ENCODE measurements at regions not wholly inside any gene's neighbourhood (a gene's known extent, or its start where the extent isn't known, plus 50 kb on each side); places are given as distances from the start of the nearest gene placed in this dataset.
A peak's percentile ranks its signal among the peaks of the same experiment; 100 is the strongest.

GRCh38 chr12:127158385-127159061 lies 1108.4 kb upstream of the TMEM132C start:
- H3K27ac ChIP-seq, result no peak overlapping the region
- in situ Hi-C loops (cut with HindIII; ENCODE audit: low pct_ligation_motif_present, low sequenced_read_pairs), result no loop called here
- H3K4me3 ChIP-seq (ENCODE audit: low read depth, low read length), result no peak overlapping the region
- H3K36me3 ChIP-seq (replicated peaks), result no peaks in the 10 kb centered on the region
- DNase-seq, result no peak
- TF ChIP-seq, protein P1, sequence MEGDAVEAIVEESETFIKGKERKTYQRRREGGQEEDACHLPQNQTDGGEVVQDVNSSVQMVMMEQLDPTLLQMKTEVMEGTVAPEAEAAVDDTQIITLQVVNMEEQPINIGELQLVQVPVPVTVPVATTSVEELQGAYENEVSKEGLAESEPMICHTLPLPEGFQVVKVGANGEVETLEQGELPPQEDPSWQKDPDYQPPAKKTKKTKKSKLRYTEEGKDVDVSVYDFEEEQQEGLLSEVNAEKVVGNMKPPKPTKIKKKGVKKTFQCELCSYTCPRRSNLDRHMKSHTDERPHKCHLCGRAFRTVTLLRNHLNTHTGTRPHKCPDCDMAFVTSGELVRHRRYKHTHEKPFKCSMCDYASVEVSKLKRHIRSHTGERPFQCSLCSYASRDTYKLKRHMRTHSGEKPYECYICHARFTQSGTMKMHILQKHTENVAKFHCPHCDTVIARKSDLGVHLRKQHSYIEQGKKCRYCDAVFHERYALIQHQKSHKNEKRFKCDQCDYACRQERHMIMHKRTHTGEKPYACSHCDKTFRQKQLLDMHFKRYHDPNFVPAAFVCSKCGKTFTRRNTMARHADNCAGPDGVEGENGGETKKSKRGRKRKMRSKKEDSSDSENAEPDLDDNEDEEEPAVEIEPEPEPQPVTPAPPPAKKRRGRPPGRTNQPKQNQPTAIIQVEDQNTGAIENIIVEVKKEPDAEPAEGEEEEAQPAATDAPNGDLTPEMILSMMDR (IDR thresholded peaks at IDR 0.05; ENCODE audit: low read depth, low read length, missing control alignments), result no peak
- no peaks in the 10 kb centered on the region for H3K27me3 ChIP-seq (replicated peaks)

GRCh38 chr12:127161466-127161865 lies 1105.5 kb upstream of the TMEM132C start:
- DNase-seq, result no peak
- H3K27me3 ChIP-seq (replicated peaks), result no peaks in the 10 kb centered on the region
- no peak overlapping the region for H3K27ac ChIP-seq
- TF ChIP-seq, protein P1 (IDR thresholded peaks at IDR 0.05; ENCODE audit: low read depth, low read length, missing control alignments), result no peak
- in situ Hi-C loops (cut with HindIII; ENCODE audit: low pct_ligation_motif_present, low sequenced_read_pairs), result no loop called here
- no peaks in the 10 kb centered on the region for H3K36me3 ChIP-seq (replicated peaks)
- H3K4me3 ChIP-seq (ENCODE audit: low read depth, low read length), result no peak overlapping the region

DNA sequence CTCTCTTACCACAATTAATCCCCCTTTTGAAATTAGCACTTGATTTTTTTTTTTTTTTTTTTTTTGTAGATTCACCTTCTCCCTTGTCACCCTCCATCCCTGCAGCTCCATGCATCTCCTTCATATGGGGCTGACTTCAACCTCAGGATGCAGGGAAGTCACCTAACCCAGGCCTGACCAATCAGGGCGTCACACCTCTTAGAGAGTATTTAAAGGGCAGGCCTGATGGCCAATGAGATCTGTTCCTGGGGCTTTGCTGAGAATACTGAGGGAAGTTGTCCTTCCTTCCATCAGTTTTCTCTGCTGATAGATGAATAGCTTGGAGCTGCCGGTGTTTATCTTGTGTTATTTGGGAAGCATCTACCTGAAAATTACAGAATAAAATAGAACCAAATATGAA lies 1104.7 kb upstream of the TMEM132C start:
- TF ChIP-seq, protein P1 (IDR thresholded peaks at IDR 0.05; ENCODE audit: low read depth, low read length, missing control alignments), result no peak
- no peak overlapping the region for H3K4me3 ChIP-seq (ENCODE audit: low read depth, low read length)
- H3K27me3 ChIP-seq (replicated peaks), result no peaks in the 10 kb centered on the region
- H3K27ac ChIP-seq, result no peak overlapping the region
- no peaks in the 10 kb centered on the region for H3K36me3 ChIP-seq (replicated peaks)
- no peak for DNase-seq
- in situ Hi-C loops (cut with HindIII; ENCODE audit: low pct_ligation_motif_present, low sequenced_read_pairs), result no loop called here

- DNase-seq, result peak; percentile 76
- TF ChIP-seq, protein P1 (IDR thresholded peaks at IDR 0.05; ENCODE audit: low read depth, low read length, missing control alignments), result no peak
- in situ Hi-C loops (cut with HindIII; ENCODE audit: low pct_ligation_motif_present, low sequenced_read_pairs), result no loop called here
- Histone ChIP-seq H3K27me3 (replicated peaks) (no peaks in the 10 kb centered on the region), H3K36me3 (replicated peaks) (no peaks in the 10 kb centered on the region), H3K27ac (no peak overlapping the region), H3K4me3 (ENCODE audit: low read depth, low read length) (no peak overlapping the region)
Measured at GRCh38 chr12:127162902-127163301, 1104.1 kb upstream of the TMEM132C start.

- TF ChIP-seq, protein P1 (IDR thresholded peaks at IDR 0.05; ENCODE audit: low read depth, low read length, missing control alignments), result no peak
- H3K36me3 ChIP-seq (replicated peaks), result no peaks in the 10 kb centered on the region
- in situ Hi-C loops (cut with HindIII; ENCODE audit: low pct_ligation_motif_present, low sequenced_read_pairs), result no loop called here
- H3K4me3 ChIP-seq (ENCODE audit: low read depth, low read length), result peak overlapping the region; percentile 52
- DNase-seq, result peak; percentile 72
- H3K27ac ChIP-seq, result peak overlapping the region; percentile 64
- H3K27me3 ChIP-seq (replicated peaks), result no peaks in the 10 kb centered on the region
Measured at GRCh38 chr12:127165567-127166392, 1101.2 kb upstream of the TMEM132C start.
